ENCODE measurements at regions not wholly inside any gene's neighbourhood (a gene's known extent, or its start where the extent isn't known, plus 50 kb on each side); places are given as distances from the start of the nearest gene placed in this dataset.

- no peak for DNase-seq
- no peaks in the 10 kb centered on the region for H3K27me3 Mint-ChIP-seq
Measured at GRCh38 chr9:81473708-81474107, 215.6 kb downstream of the TLE1 start.

GRCh38 chr9:81473206-81473605 lies 216.1 kb downstream of the TLE1 start:
- Histone ChIP-seq H3K4me1 (ENCODE audit: insufficient read depth, low read length) (no peaks in the 10 kb centered on the region), H3K27ac (ENCODE audit: low read depth in 1 of 2, low read length in 2 of 2) (no peak overlapping the region), H3K27me3 (ENCODE audit: control insufficient read depth in 1 of 2, insufficient read depth in 2 of 2, low read length in 2 of 2) (no peaks in the 10 kb centered on the region), H3K9me3 (ENCODE audit: control insufficient read depth in 1 of 2, insufficient read depth in 1 of 2, low read length in 2 of 2) (peaks cover 0 to 9% of the 10 kb centered on the region in 2 experiments), H3K36me3 (ENCODE audit: insufficient read depth, low read length) (no peaks in the 10 kb centered on the region), H3K4me3 (ENCODE audit: low read length) (no peak overlapping the region)
- TF ChIP-seq, protein P1, sequence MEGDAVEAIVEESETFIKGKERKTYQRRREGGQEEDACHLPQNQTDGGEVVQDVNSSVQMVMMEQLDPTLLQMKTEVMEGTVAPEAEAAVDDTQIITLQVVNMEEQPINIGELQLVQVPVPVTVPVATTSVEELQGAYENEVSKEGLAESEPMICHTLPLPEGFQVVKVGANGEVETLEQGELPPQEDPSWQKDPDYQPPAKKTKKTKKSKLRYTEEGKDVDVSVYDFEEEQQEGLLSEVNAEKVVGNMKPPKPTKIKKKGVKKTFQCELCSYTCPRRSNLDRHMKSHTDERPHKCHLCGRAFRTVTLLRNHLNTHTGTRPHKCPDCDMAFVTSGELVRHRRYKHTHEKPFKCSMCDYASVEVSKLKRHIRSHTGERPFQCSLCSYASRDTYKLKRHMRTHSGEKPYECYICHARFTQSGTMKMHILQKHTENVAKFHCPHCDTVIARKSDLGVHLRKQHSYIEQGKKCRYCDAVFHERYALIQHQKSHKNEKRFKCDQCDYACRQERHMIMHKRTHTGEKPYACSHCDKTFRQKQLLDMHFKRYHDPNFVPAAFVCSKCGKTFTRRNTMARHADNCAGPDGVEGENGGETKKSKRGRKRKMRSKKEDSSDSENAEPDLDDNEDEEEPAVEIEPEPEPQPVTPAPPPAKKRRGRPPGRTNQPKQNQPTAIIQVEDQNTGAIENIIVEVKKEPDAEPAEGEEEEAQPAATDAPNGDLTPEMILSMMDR (IDR thresholded peaks at IDR 0.05) = no peak
- Mint-ChIP-seq H3K9me3 (no peaks in the 10 kb centered on the region), H3K4me3 (no peak overlapping the region), H3K27me3 (no peaks in the 10 kb centered on the region), H3K27ac (no peak overlapping the region), H3K36me3 (ENCODE audit: low read depth) (no peaks in the 10 kb centered on the region), H3K4me1 (ENCODE audit: low read depth) (no peaks in the 10 kb centered on the region)
- POLR2A ChIA-PET = no interaction called here
- ATAC-seq (ENCODE audit: poor library complexity) (no peak), DNase-seq (no peak)
- intact Hi-C loops (cut with DNase I, micrococcal nuclease) = no loop called here
- CTCF ChIA-PET = no interaction called here

More at GRCh38 chr9:81473708-81474107, 215.6 kb downstream of the TLE1 start:
- H3K27ac ChIP-seq (ENCODE audit: low read depth in 1 of 2, low read length in 2 of 2) = no peak overlapping the region
- H3K4me1 ChIP-seq (ENCODE audit: insufficient read depth, low read length) = no peaks in the 10 kb centered on the region
- no peaks in the 10 kb centered on the region for H3K4me1 Mint-ChIP-seq (ENCODE audit: low read depth)
- no peaks in the 10 kb centered on the region for H3K27me3 ChIP-seq (ENCODE audit: control insufficient read depth in 1 of 2, insufficient read depth in 2 of 2, low read length in 2 of 2)
- TF ChIP-seq, protein P1 (IDR thresholded peaks at IDR 0.05) = no peak
- ChIA-PET POLR2A (no interaction called here), CTCF (no interaction called here)
- H3K4me3 ChIP-seq (ENCODE audit: low read length) = no peak overlapping the region
- no peaks in the 10 kb centered on the region for H3K9me3 Mint-ChIP-seq
- no peak overlapping the region for H3K4me3 Mint-ChIP-seq
- intact Hi-C loops (cut with DNase I, micrococcal nuclease) = no loop called here
- H3K27ac Mint-ChIP-seq = no peak overlapping the region
- H3K36me3 ChIP-seq (ENCODE audit: insufficient read depth, low read length) = no peaks in the 10 kb centered on the region
- no peaks in the 10 kb centered on the region for H3K36me3 Mint-ChIP-seq (ENCODE audit: low read depth)
- no peak for ATAC-seq (ENCODE audit: poor library complexity)
- H3K9me3 ChIP-seq (ENCODE audit: control insufficient read depth in 1 of 2, insufficient read depth in 1 of 2, low read length in 2 of 2) = peaks cover 0 to 9% of the 10 kb centered on the region in 2 experiments

DNA sequence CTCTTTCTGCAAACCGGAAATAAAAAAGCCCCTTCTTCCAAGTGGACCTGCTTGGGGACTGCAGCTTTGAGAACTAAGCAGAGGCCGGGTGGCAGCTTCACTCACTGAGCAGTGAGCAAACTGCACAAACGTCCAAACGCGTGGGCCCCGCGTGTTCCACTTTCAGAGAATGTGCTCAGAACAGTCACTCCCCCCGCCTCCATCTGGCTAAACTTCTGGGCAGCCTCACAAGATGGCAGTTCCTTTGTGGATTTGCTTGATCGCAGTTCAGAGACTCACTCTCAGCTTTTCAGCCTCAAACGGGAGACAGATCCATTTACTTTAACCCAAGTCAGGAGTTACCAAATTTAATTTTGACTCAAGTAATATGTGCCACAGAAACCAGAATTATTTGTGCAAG lies 216.6 kb downstream of the TLE1 start:
- H3K27me3 ChIP-seq (ENCODE audit: control insufficient read depth in 1 of 2, insufficient read depth in 2 of 2, low read length in 2 of 2) = no peaks in the 10 kb centered on the region
- CTCF ChIA-PET = no interaction called here
- ATAC-seq (ENCODE audit: poor library complexity) = no peak
- no peaks in the 10 kb centered on the region for H3K36me3 ChIP-seq (ENCODE audit: insufficient read depth, low read length)
- no peak overlapping the region for H3K4me3 ChIP-seq (ENCODE audit: low read length)
- no peak overlapping the region for H3K4me3 Mint-ChIP-seq
- H3K36me3 Mint-ChIP-seq (ENCODE audit: low read depth) = no peaks in the 10 kb centered on the region
- H3K27ac ChIP-seq (ENCODE audit: low read depth in 1 of 2, low read length in 2 of 2) = no peak overlapping the region
- peaks cover 0 to 9% of the 10 kb centered on the region in 2 experiments for H3K9me3 ChIP-seq (ENCODE audit: control insufficient read depth in 1 of 2, insufficient read depth in 1 of 2, low read length in 2 of 2)
- no peaks in the 10 kb centered on the region for H3K9me3 Mint-ChIP-seq
- TF ChIP-seq, protein P1 (IDR thresholded peaks at IDR 0.05) = no peak
- DNase-seq = no peak
- H3K27me3 Mint-ChIP-seq = no peaks in the 10 kb centered on the region
- no peaks in the 10 kb centered on the region for H3K4me1 Mint-ChIP-seq (ENCODE audit: low read depth)
- no peak overlapping the region for H3K27ac Mint-ChIP-seq
- intact Hi-C loops (cut with DNase I, micrococcal nuclease) = no loop called here
- POLR2A ChIA-PET = no interaction called here
- H3K4me1 ChIP-seq (ENCODE audit: insufficient read depth, low read length) = no peaks in the 10 kb centered on the region

Measured in CD4-positive, alpha-beta T cell (primary cell).